ENCODE measurements at regions not wholly inside any gene's neighbourhood (a gene's known extent, or its start where the extent isn't known, plus 50 kb on each side); places are given as distances from the start of the nearest gene placed in this dataset.

DNA sequence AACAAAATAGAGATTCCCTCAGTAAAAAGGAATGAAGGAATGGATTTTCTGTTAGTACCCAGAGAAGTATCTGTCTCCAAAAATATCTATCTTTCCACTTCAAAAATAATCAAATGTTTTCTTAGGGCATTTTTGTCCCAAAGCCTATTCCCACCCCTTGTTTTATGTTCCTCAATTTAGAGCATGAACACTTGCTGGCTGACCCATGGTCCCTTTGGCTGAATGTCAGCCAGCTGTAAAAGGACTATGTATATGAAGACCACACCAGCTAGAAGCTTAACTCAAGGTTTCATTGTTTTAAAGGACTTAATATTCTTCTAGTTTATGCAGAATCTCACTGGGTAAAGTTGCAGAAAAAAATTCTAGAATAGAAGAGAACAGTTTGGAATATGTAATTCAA is 931.2 kb downstream of the MCTP2 start:
- TF ChIP-seq, protein P1, sequence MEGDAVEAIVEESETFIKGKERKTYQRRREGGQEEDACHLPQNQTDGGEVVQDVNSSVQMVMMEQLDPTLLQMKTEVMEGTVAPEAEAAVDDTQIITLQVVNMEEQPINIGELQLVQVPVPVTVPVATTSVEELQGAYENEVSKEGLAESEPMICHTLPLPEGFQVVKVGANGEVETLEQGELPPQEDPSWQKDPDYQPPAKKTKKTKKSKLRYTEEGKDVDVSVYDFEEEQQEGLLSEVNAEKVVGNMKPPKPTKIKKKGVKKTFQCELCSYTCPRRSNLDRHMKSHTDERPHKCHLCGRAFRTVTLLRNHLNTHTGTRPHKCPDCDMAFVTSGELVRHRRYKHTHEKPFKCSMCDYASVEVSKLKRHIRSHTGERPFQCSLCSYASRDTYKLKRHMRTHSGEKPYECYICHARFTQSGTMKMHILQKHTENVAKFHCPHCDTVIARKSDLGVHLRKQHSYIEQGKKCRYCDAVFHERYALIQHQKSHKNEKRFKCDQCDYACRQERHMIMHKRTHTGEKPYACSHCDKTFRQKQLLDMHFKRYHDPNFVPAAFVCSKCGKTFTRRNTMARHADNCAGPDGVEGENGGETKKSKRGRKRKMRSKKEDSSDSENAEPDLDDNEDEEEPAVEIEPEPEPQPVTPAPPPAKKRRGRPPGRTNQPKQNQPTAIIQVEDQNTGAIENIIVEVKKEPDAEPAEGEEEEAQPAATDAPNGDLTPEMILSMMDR (IDR thresholded peaks at IDR 0.05), result no peak
- no peak for TF ChIP-seq POLR2A (IDR thresholded peaks at IDR 0.05)
